ENCODE measurements at regions not wholly inside any gene's neighbourhood (a gene's known extent, or its start where the extent isn't known, plus 50 kb on each side); places are given as distances from the start of the nearest gene placed in this dataset.

GRCh38 chr2:49753344-49753985, 599.1 kb upstream of the FSHR start:
- no peak for TF ChIP-seq POLR2A (IDR thresholded peaks at IDR 0.05)
- TF ChIP-seq CTCF (IDR thresholded peaks at IDR 0.05) = no peak
- no peak for TF ChIP-seq POLR2AphosphoS5 (IDR thresholded peaks at IDR 0.05)
- TF ChIP-seq EP300 (IDR thresholded peaks at IDR 0.05) = no peak
